ENCODE measurements at regions not wholly inside any gene's neighbourhood (a gene's known extent, or its start where the extent isn't known, plus 50 kb on each side); places are given as distances from the start of the nearest gene placed in this dataset.

GRCh38 chr3:127483005-127483641 lies 107.4 kb downstream of the TPRA1 start:
- no peak for DNase-seq

- no peak for DNase-seq
These were observed 108.1 kb downstream of the TPRA1 start for GRCh38 chr3:127482216-127483004.

- DNase-seq = no peak
These were observed 110.2 kb downstream of the TPRA1 start for GRCh38 chr3:127480196-127480954.

GRCh38 chr3:127479449-127479848 lies 111.1 kb downstream of the TPRA1 start:
- no peak for DNase-seq

- no peak for DNase-seq
These were observed 111.6 kb downstream of the TPRA1 start for GRCh38 chr3:127478922-127479321.

GRCh38 chr3:127477396-127477795 lies 113.1 kb downstream of the TPRA1 start:
- no peak for DNase-seq

- no peak for DNase-seq
These were observed 113.6 kb downstream of the TPRA1 start for GRCh38 chr3:127476936-127477335.

- DNase-seq = no peak
These were observed 114.4 kb downstream of the TPRA1 start for GRCh38 chr3:127475975-127476705.

GRCh38 chr3:127475391-127475790 lies 115.1 kb downstream of the TPRA1 start:
- DNase-seq = no peak

- DNase-seq = no peak
These were observed 117.1 kb downstream of the TPRA1 start for GRCh38 chr3:127473244-127474024.

GRCh38 chr3:127472506-127472905 lies 118.0 kb downstream of the TPRA1 start:
- no peak for DNase-seq

GRCh38 chr3:127471142-127471541 lies 119.4 kb downstream of the TPRA1 start:
- no peak for DNase-seq

- no peak for DNase-seq
These were observed 120.8 kb downstream of the TPRA1 start for GRCh38 chr3:127469760-127470159.

GRCh38 chr3:127467391-127467790 lies 123.1 kb downstream of the TPRA1 start:
- no peak for DNase-seq

- DNase-seq = no peak
These were observed 125.9 kb downstream of the TPRA1 start for GRCh38 chr3:127464642-127465041.

- no peak for DNase-seq
These were observed 128.3 kb downstream of the TPRA1 start for GRCh38 chr3:127462111-127462655.

- DNase-seq = no peak
These were observed 129.1 kb downstream of the TPRA1 start for GRCh38 chr3:127461286-127461910.

- DNase-seq = no peak
These were observed 130.6 kb downstream of the TPRA1 start for GRCh38 chr3:127459891-127460290.

GRCh38 chr3:127458696-127459604 lies 131.6 kb downstream of the TPRA1 start:
- DNase-seq = no peak

- no peak for DNase-seq
These were observed 132.9 kb downstream of the TPRA1 start for GRCh38 chr3:127457546-127458145.

Data from NCI-H226 (cell line).